GM23248 (cell line): ENCODE measurements at regions not wholly inside any gene's neighbourhood (a gene's known extent, or its start where the extent isn't known, plus 50 kb on each side); places are given as distances from the start of the nearest gene placed in this dataset.

Experiments
- DNase-seq: peaks from one replicate; pipeline ENCODE4 v3.0.0-alpha.2; 2015
- H2AFZ ChIP-seq: fragments of 200-600 bp; sonication (generic); 2 replicates; pipeline ENCODE4 v1.6.1; 2016; ENCODE audit warnings: antibody characterized with exemption
- H3F3A ChIP-seq: fragments of 200-600 bp; sonication (generic); 2 replicates; pipeline ENCODE4 v1.6.1; 2016; ENCODE audit warnings: mild to moderate bottlenecking, antibody characterized with exemption, mixed run types; ENCODE audit not compliant: insufficient read depth
- H3K27ac ChIP-seq: fragments of 200-600 bp; sonication (generic); 2 replicates; pipeline ENCODE4 v1.5.1; 2016; ENCODE audit warnings: mild to moderate bottlenecking
- H3K27me3 ChIP-seq: fragments of 200-600 bp; sonication (generic); replicated peaks from 2 replicates; pipeline ENCODE4 v1.6.1; 2016; ENCODE audit warnings: mild to moderate bottlenecking; ENCODE audit not compliant: insufficient read depth
- H3K36me3 ChIP-seq: fragments of 200-600 bp; sonication (generic); 2 replicates; pipeline ENCODE4 v1.6.1; 2016; ENCODE audit warnings: low read depth, mild to moderate bottlenecking
- H3K4me1 ChIP-seq: fragments of 200-600 bp; sonication (generic); 2 replicates; pipeline ENCODE4 v1.6.1; 2016; ENCODE audit warnings: mild to moderate bottlenecking; ENCODE audit not compliant: insufficient read depth
- H3K4me2 ChIP-seq: fragments of 200-600 bp; sonication (generic); one replicate; pipeline ENCODE4 v1.6.1; 2016; ENCODE audit warnings: mild to moderate bottlenecking; ENCODE audit not compliant: unreplicated experiment
- H3K4me3 ChIP-seq: fragments of 200-600 bp; sonication (generic); 2 replicates; pipeline ENCODE4 v1.5.1; 2016; ENCODE audit warnings: mild to moderate bottlenecking
- H3K79me2 ChIP-seq: fragments of 200-600 bp; sonication (generic); 2 replicates; pipeline ENCODE4 v1.6.1; 2016; ENCODE audit warnings: mild to moderate bottlenecking; ENCODE audit not compliant: insufficient read depth
- H3K9ac ChIP-seq: fragments of 200-600 bp; sonication (generic); 2 replicates; pipeline ENCODE4 v1.6.1; 2016; ENCODE audit warnings: mild to moderate bottlenecking
- H3K9me2 ChIP-seq: fragments of 200-600 bp; sonication (generic); 2 replicates; pipeline ENCODE4 v1.6.1; 2016; ENCODE audit warnings: mixed run types, mild to moderate bottlenecking, moderate library complexity; ENCODE audit not compliant: insufficient read depth
- H3K9me3 ChIP-seq: fragments of 200-600 bp; sonication (generic); one replicate; pipeline ENCODE4 v1.6.1; 2017; ENCODE audit warnings: low read depth
- H4K20me1 ChIP-seq: fragments of 200-600 bp; sonication (generic); 2 replicates; pipeline ENCODE4 v1.6.0; 2016; ENCODE audit not compliant: insufficient read depth
- EZH2 ChIP-seq: fragments of 200-600 bp; sonication (generic); IDR thresholded peaks from 2 replicates; pipeline ENCODE4 v1.6.1; 2018; ENCODE audit warnings: antibody characterized with exemption, mild to moderate bottlenecking; ENCODE audit not compliant: insufficient read depth, poor library complexity, severe bottlenecking
- EZH2phosphoT487 ChIP-seq: fragments of 200-600 bp; sonication (generic); IDR thresholded peaks from 2 replicates; pipeline ENCODE4 v1.6.1; 2018; ENCODE audit warnings: antibody characterized with exemption, moderate library complexity, mild to moderate bottlenecking, low read depth; ENCODE audit not compliant: insufficient read depth
- WGBS, 2 experiments: methylation state at CpG; one replicate each; pipeline ENCODE4 v1.1.6; 2015 to 2017; ENCODE audit warnings: low lambda C conversion rate in 2 of 2, low coverage in 1 of 2; ENCODE audit errors: missing lambda C conversion rate in 2 of 2; 5-methylcytosine and 5-hydroxymethylcytosine counted together
- in situ Hi-C: fragments of 300-500 bp; cut with MboI; formaldehyde crosslinking; loops from 2 replicates; pipeline ENCODE4 v1.15.0; 2020

GRCh38 chr17:5680766-5681165, 96.5 kb upstream of the NLRP1 start:
- peaks cover 8% of the 10 kb centered on the region; the same call in 1 of the 2 replicates for H3K27me3 ChIP-seq
- in situ Hi-C loops, result no loop called here
- H3K4me2 ChIP-seq, result no peak overlapping the region
- H3K4me3 ChIP-seq, result no peak overlapping the region
- no peaks in the 10 kb centered on the region for H3K9me3 ChIP-seq
- no peak overlapping the region for H2AFZ ChIP-seq
- TF ChIP-seq EZH2phosphoT487 (no peak), EZH2 (no peak)
- no peak overlapping the region for H3K27ac ChIP-seq
- 11% methylated on average over 1 of the region's 1 CpG for WGBS, 2 experiments
- no peaks in the 10 kb centered on the region for H4K20me1 ChIP-seq
- H3K36me3 ChIP-seq, result no peaks in the 10 kb centered on the region
- no peaks in the 10 kb centered on the region for H3K9me2 ChIP-seq
- H3K4me1 ChIP-seq, result no peaks in the 10 kb centered on the region
- H3K79me2 ChIP-seq, result no peaks in the 10 kb centered on the region
- no peak overlapping the region for H3K9ac ChIP-seq
- no peak for DNase-seq
- no peaks in the 10 kb centered on the region for H3F3A ChIP-seq

DNA sequence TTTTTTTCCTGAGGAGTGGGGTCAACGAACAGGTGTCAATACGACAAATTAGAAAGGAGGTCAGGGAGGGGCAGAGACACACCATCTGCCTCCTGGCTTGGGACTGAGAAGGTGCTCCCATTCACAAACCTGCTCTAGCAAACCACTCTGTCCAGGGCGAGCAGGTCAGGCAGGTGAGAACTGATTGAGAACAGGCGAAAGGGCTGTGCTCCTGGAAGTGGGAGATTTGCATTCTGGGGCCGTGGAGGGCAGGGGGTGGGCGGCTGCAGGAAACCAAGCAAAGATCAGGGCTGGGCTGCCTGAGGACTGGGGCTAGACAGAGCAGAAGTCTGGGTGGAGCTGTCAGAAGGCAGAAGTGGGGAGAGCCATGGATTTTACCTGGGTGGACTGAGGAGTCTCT, 98.9 kb upstream of the NLRP1 start:
- H2AFZ ChIP-seq, result no peak overlapping the region
- H3K9me2 ChIP-seq, result no peaks in the 10 kb centered on the region
- H3K9ac ChIP-seq, result no peak overlapping the region
- no peak for DNase-seq
- H3K27ac ChIP-seq, result no peak overlapping the region
- TF ChIP-seq EZH2phosphoT487, result no peak
- no peak for TF ChIP-seq EZH2
- no peaks in the 10 kb centered on the region for H3K9me3 ChIP-seq
- no peaks in the 10 kb centered on the region for H3F3A ChIP-seq
- in situ Hi-C loops, result no loop called here
- H3K79me2 ChIP-seq, result no peaks in the 10 kb centered on the region
- no peaks in the 10 kb centered on the region for H3K4me1 ChIP-seq
- WGBS, 2 experiments, result 1 to 7% methylated on average over 6 of the region's 6 CpGs
- H3K4me2 ChIP-seq, result no peak overlapping the region
- no peaks in the 10 kb centered on the region for H3K36me3 ChIP-seq
- H3K27me3 ChIP-seq, result 0 out of 2 replicates have a peak, but pooled peaks cover 8% of the 10 kb centered on the region
- H3K4me3 ChIP-seq, result no peak overlapping the region
- H4K20me1 ChIP-seq, result no peaks in the 10 kb centered on the region

- H3K4me1 ChIP-seq, result no peaks in the 10 kb centered on the region
- TF ChIP-seq EZH2phosphoT487 (no peak), EZH2 (no peak)
- DNase-seq, result no peak
Observed at GRCh38 chr17:5686074-5686635, 101.8 kb upstream of the NLRP1 start.

GRCh38 chr17:5687646-5688045, 103.3 kb upstream of the NLRP1 start:
- no peak overlapping the region for H3K9ac ChIP-seq
- no peak overlapping the region for H2AFZ ChIP-seq
- no peak overlapping the region for H3K4me3 ChIP-seq
- H3K79me2 ChIP-seq, result no peaks in the 10 kb centered on the region
- TF ChIP-seq EZH2, result no peak
- TF ChIP-seq EZH2phosphoT487, result no peak
- H3K27ac ChIP-seq, result no peak overlapping the region
- DNase-seq, result no peak
- no peak overlapping the region for H3K4me2 ChIP-seq
- H3K9me2 ChIP-seq, result no peaks in the 10 kb centered on the region
- H3K27me3 ChIP-seq, result no peaks in the 10 kb centered on the region
- no peaks in the 10 kb centered on the region for H3K9me3 ChIP-seq
- 21 to 23% methylated on average over 8 of the region's 8 CpGs for WGBS, 2 experiments
- no peaks in the 10 kb centered on the region for H4K20me1 ChIP-seq
- in situ Hi-C loops, result no loop called here
- no peaks in the 10 kb centered on the region for H3K4me1 ChIP-seq
- H3F3A ChIP-seq, result no peaks in the 10 kb centered on the region
- no peaks in the 10 kb centered on the region for H3K36me3 ChIP-seq

More at GRCh38 chr17:5686074-5686635, 101.8 kb upstream of the NLRP1 start:
- Histone ChIP-seq H3K9ac (no peak overlapping the region), H4K20me1 (no peaks in the 10 kb centered on the region), H3K36me3 (no peaks in the 10 kb centered on the region), H3K9me3 (no peaks in the 10 kb centered on the region), H3K79me2 (no peaks in the 10 kb centered on the region), H2AFZ (no peak overlapping the region), H3K9me2 (no peaks in the 10 kb centered on the region), H3K27ac (no peak overlapping the region), H3K4me2 (no peak overlapping the region), H3K4me3 (no peak overlapping the region), H3F3A (no peaks in the 10 kb centered on the region), H3K27me3 (0 out of 2 replicates have a peak, but pooled peaks cover 8% of the 10 kb centered on the region)
- WGBS, 2 experiments, result 20 to 28% methylated on average over 4 of the region's 4 CpGs
- in situ Hi-C loops, result no loop called here

GRCh38 chr17:5693821-5694220, 109.5 kb upstream of the NLRP1 start:
- no peak overlapping the region for H3K4me3 ChIP-seq
- in situ Hi-C loops, result no loop called here
- no peaks in the 10 kb centered on the region for H3K9me3 ChIP-seq
- 18 to 27% methylated on average over 7 to 9 of the region's 9 CpGs for WGBS, 2 experiments
- H3K27ac ChIP-seq, result no peak overlapping the region
- no peaks in the 10 kb centered on the region for H3K36me3 ChIP-seq
- no peak overlapping the region for H3K9ac ChIP-seq
- H3K79me2 ChIP-seq, result no peaks in the 10 kb centered on the region
- no peaks in the 10 kb centered on the region for H3F3A ChIP-seq
- no peak overlapping the region for H3K4me2 ChIP-seq
- H2AFZ ChIP-seq, result no peak overlapping the region
- peaks cover 17% of the 10 kb centered on the region for H3K27me3 ChIP-seq
- no peaks in the 10 kb centered on the region for H3K9me2 ChIP-seq
- TF ChIP-seq EZH2 (no peak), EZH2phosphoT487 (no peak)
- DNase-seq, result no peak
- no peaks in the 10 kb centered on the region for H3K4me1 ChIP-seq
- no peaks in the 10 kb centered on the region for H4K20me1 ChIP-seq
